ENCODE measurements at regions not wholly inside any gene's neighbourhood (a gene's known extent, or its start where the extent isn't known, plus 50 kb on each side); places are given as distances from the start of the nearest gene placed in this dataset.
"Not testable (repeated sequence)": the region's sequence is repeated elsewhere in the genome, so short reads cannot be mapped to it uniquely, and the experiment has no call there.

- no peaks in the 10 kb centered on the region for H3K9me3 ChIP-seq (ENCODE audit: low read depth, low read length)
- H3K27me3 ChIP-seq (ENCODE audit: insufficient read depth, low read length): no peaks in the 10 kb centered on the region
- no peak for DNase-seq (ENCODE audit: insufficient read length, low spot score, missing footprints)
- H2AFZ ChIP-seq (ENCODE audit: low read length): no peak overlapping the region
- H3K4me1 ChIP-seq (ENCODE audit: insufficient read depth, low read length): no peaks in the 10 kb centered on the region
- no peaks in the 10 kb centered on the region for H3K36me3 ChIP-seq (ENCODE audit: insufficient read depth, low read length)
- H4K20me1 ChIP-seq (ENCODE audit: insufficient read depth, low read length): no peaks in the 10 kb centered on the region
- H3K4me3 ChIP-seq (ENCODE audit: insufficient read depth, low read length): no peak overlapping the region
- no peaks in the 10 kb centered on the region for H3K79me2 ChIP-seq (ENCODE audit: insufficient read depth, low read length)
- no peak overlapping the region for H3K27ac ChIP-seq (ENCODE audit: low read depth, low read length)
- TF ChIP-seq CTCF (IDR thresholded peaks at IDR 0.05; ENCODE audit: extremely low read depth, low read depth, low read length): no peak
- H3K4me2 ChIP-seq (ENCODE audit: insufficient read depth, low read length): no peak overlapping the region
Observed at GRCh38 chr6:48512390-48512789, 401.4 kb upstream of the PTCHD4 start.

GRCh38 chr6:48511378-48511777, 400.4 kb upstream of the PTCHD4 start:
- Histone ChIP-seq H3K36me3 (ENCODE audit: insufficient read depth, low read length) (no peaks in the 10 kb centered on the region), H2AFZ (ENCODE audit: low read length) (no peak overlapping the region), H3K27ac (ENCODE audit: low read depth, low read length) (no peak overlapping the region), H3K27me3 (ENCODE audit: insufficient read depth, low read length) (no peaks in the 10 kb centered on the region), H4K20me1 (ENCODE audit: insufficient read depth, low read length) (no peaks in the 10 kb centered on the region), H3K4me1 (ENCODE audit: insufficient read depth, low read length) (no peaks in the 10 kb centered on the region), H3K79me2 (ENCODE audit: insufficient read depth, low read length) (no peaks in the 10 kb centered on the region), H3K4me2 (ENCODE audit: insufficient read depth, low read length) (no peak overlapping the region), H3K9me3 (ENCODE audit: low read depth, low read length) (no peaks in the 10 kb centered on the region), H3K4me3 (ENCODE audit: insufficient read depth, low read length) (no peak overlapping the region)
- no peak for TF ChIP-seq CTCF (IDR thresholded peaks at IDR 0.05; ENCODE audit: extremely low read depth, low read depth, low read length)
- no peak for DNase-seq (ENCODE audit: insufficient read length, low spot score, missing footprints)

GRCh38 chr6:48505621-48506020, 394.6 kb upstream of the PTCHD4 start:
- no peak for TF ChIP-seq CTCF (IDR thresholded peaks at IDR 0.05; ENCODE audit: extremely low read depth, low read depth, low read length)

GRCh38 chr6:48493432-48493831, 382.4 kb upstream of the PTCHD4 start:
- not testable (repeated sequence) for H3K4me2 ChIP-seq (ENCODE audit: insufficient read depth, low read length); H3K79me2 ChIP-seq (ENCODE audit: insufficient read depth, low read length); H3K36me3 ChIP-seq (ENCODE audit: insufficient read depth, low read length); H2AFZ ChIP-seq (ENCODE audit: low read length); DNase-seq (ENCODE audit: insufficient read length, low spot score, missing footprints); H3K9me3 ChIP-seq (ENCODE audit: low read depth, low read length); H4K20me1 ChIP-seq (ENCODE audit: insufficient read depth, low read length); H3K27ac ChIP-seq (ENCODE audit: low read depth, low read length); H3K4me1 ChIP-seq (ENCODE audit: insufficient read depth, low read length); H3K27me3 ChIP-seq (ENCODE audit: insufficient read depth, low read length); H3K4me3 ChIP-seq (ENCODE audit: insufficient read depth, low read length)

More at GRCh38 chr6:48505621-48506020, 394.6 kb upstream of the PTCHD4 start:
- Histone ChIP-seq H3K27ac (ENCODE audit: low read depth, low read length) (no peak overlapping the region), H3K4me1 (ENCODE audit: insufficient read depth, low read length) (no peaks in the 10 kb centered on the region), H4K20me1 (ENCODE audit: insufficient read depth, low read length) (no peaks in the 10 kb centered on the region), H3K36me3 (ENCODE audit: insufficient read depth, low read length) (no peaks in the 10 kb centered on the region), H2AFZ (ENCODE audit: low read length) (no peak overlapping the region), H3K4me2 (ENCODE audit: insufficient read depth, low read length) (no peak overlapping the region), H3K27me3 (ENCODE audit: insufficient read depth, low read length) (no peaks in the 10 kb centered on the region), H3K79me2 (ENCODE audit: insufficient read depth, low read length) (no peaks in the 10 kb centered on the region), H3K4me3 (ENCODE audit: insufficient read depth, low read length) (no peak overlapping the region), H3K9me3 (ENCODE audit: low read depth, low read length) (no peaks in the 10 kb centered on the region)
- DNase-seq (ENCODE audit: insufficient read length, low spot score, missing footprints): no peak

Data from osteoblast (primary cell).